Upper lobe of left lung (tissue), 6 donors: ENCODE measurements at regions not wholly inside any gene's neighbourhood (a gene's known extent, or its start where the extent isn't known, plus 50 kb on each side); places are given as distances from the start of the nearest gene placed in this dataset.
A peak's percentile ranks its signal among the peaks of the same experiment; 100 is the strongest.

Experiments used
- ATAC-seq, 2 donors: fragments of 200-7000 bp; cut with Tn5 transposase; one replicate each; pipeline ENCODE4 v1.9.1; 2022; ENCODE audit warnings: mild to moderate bottlenecking in 2 of 2, moderate library complexity in 2 of 2; ENCODE audit not compliant: low FRiP score in 2 of 2
- DNase-seq, 2 donors: peaks; one replicate each; pipeline ENCODE4 v3.0.0-alpha.2; 2019 to 2020
- H3K27ac ChIP-seq, 4 donors: fragments of 200-600 bp; sonication (generic); one replicate each; pipeline ENCODE4 v1.5.1; 2016 to 2019
- H3K27me3 ChIP-seq, 4 donors: fragments of 200-600 bp; sonication (generic); one replicate each; pipeline ENCODE4 v1.5.1; 2017 to 2019
- H3K36me3 ChIP-seq, 4 donors: fragments of 200-600 bp; sonication (generic); one replicate each; pipeline ENCODE4 v1.5.1; 2016 to 2019
- H3K4me1 ChIP-seq, 4 donors: fragments of 200-600 bp; sonication (generic); one replicate each; pipeline ENCODE4 v1.5.1; 2018 to 2019
- H3K4me3 ChIP-seq, 4 donors: fragments of 200-600 bp; sonication (generic); one replicate each; pipeline ENCODE4 v1.5.1; 2017 to 2019; ENCODE audit warnings: mild to moderate bottlenecking in 2 of 4, moderate library complexity in 1 of 4
- H3K9me3 ChIP-seq, 4 donors: fragments of 200-600 bp; sonication (generic); one replicate each; pipeline ENCODE4 v1.5.1; 2018 to 2019
- CTCF ChIP-seq, 6 experiments: fragments of 450-650 bp in 4 of 6; fragments of 200-600 bp in 2 of 6; sonication (generic) in 2 of 6; IDR thresholded peaks; one replicate each; pipeline ENCODE4 v1.5.1; 2016 to 2019; ENCODE audit warnings: antibody characterized with exemption in 6 of 6
- EP300 ChIP-seq, 4 donors: sonication (generic); formaldehyde crosslinking; IDR thresholded peaks; one replicate each; pipeline ENCODE4 v1.5.1; 2017; ENCODE audit warnings: antibody characterized with exemption in 4 of 4, control low read depth in 2 of 4
- POLR2A ChIP-seq, 4 donors: fragments of 450-650 bp; IDR thresholded peaks; one replicate each; pipeline ENCODE4 v1.5.1; 2016 to 2017; ENCODE audit warnings: antibody characterized with exemption in 4 of 4, mild to moderate bottlenecking in 2 of 4
- POLR2AphosphoS5 ChIP-seq, 2 donors: sonication (generic); formaldehyde crosslinking; IDR thresholded peaks; one replicate each; pipeline ENCODE4 v1.5.1; 2017; ENCODE audit warnings: antibody characterized with exemption in 2 of 2
- WGBS, 2 donors: methylation state at CpG; one replicate each; pipeline ENCODE4 v1.1.5; 2017 to 2018; 5-methylcytosine and 5-hydroxymethylcytosine counted together
- donor health status: DM: no; HTN: no; CAD: no; lungs with moderate emphysema.
- donor health status: DM: no; HTN: yes; CAD: no; lungs with severe emphysema.

- no peaks in the 10 kb centered on the region for H3K9me3 ChIP-seq
- H3K4me3 ChIP-seq, result no peak overlapping the region
- TF ChIP-seq POLR2A (IDR thresholded peaks at IDR 0.05) (no peak), EP300 (IDR thresholded peaks at IDR 0.05) (no peak), POLR2AphosphoS5 (IDR thresholded peaks at IDR 0.05) (no peak), CTCF (IDR thresholded peaks at IDR 0.05) (no peak)
- H3K36me3 ChIP-seq, result no peaks in the 10 kb centered on the region
- WGBS, 2 donors, result 92 to 94% methylated on average over 3 of the region's 3 CpGs
- peaks cover 9 to 19% (median 10%) of the 10 kb centered on the region in 4 donors for H3K4me1 ChIP-seq
- no peak overlapping the region for H3K27ac ChIP-seq
- H3K27me3 ChIP-seq, result peaks cover 0 to 3% (median 0%) of the 10 kb centered on the region in 4 donors
- ATAC-seq (no peak), DNase-seq (no peak)
These were observed 254.1 kb upstream of the GLI3 start for GRCh38 chr7:42491106-42491505.

DNA sequence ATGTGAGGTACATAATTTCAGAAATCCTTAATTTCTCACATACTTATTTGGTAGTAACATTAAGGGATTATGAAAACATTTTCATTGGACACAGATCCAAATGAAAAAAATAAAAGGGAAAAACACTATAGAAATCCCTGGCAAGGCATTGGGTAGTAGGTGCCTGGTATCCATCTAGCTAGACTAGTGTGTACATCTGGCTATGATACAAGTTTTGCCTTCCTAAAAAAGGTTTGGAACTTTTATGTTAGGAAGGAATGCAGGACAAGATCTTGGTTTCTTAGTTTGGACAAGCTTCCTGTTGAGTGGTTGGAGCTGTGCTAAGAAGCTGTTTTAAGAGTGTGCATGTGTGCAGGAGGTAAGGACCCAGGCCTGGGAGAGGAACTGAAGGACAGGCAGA is 252.3 kb upstream of the GLI3 start:
- no peaks in the 10 kb centered on the region for H3K9me3 ChIP-seq
- DNase-seq (no peak), ATAC-seq (no peak)
- no peaks in the 10 kb centered on the region for H3K36me3 ChIP-seq
- H3K27ac ChIP-seq, result no peak overlapping the region
- no peak overlapping the region for H3K4me3 ChIP-seq
- TF ChIP-seq POLR2AphosphoS5 (IDR thresholded peaks at IDR 0.05), result no peak
- TF ChIP-seq CTCF (IDR thresholded peaks at IDR 0.05), result no peak
- TF ChIP-seq POLR2A (IDR thresholded peaks at IDR 0.05), result no peak
- no peak for TF ChIP-seq EP300 (IDR thresholded peaks at IDR 0.05)
- H3K27me3 ChIP-seq, result peaks cover 0 to 3% (median 0%) of the 10 kb centered on the region in 4 donors
- peaks cover 6 to 15% (median 7%) of the 10 kb centered on the region in 4 donors for H3K4me1 ChIP-seq

DNA sequence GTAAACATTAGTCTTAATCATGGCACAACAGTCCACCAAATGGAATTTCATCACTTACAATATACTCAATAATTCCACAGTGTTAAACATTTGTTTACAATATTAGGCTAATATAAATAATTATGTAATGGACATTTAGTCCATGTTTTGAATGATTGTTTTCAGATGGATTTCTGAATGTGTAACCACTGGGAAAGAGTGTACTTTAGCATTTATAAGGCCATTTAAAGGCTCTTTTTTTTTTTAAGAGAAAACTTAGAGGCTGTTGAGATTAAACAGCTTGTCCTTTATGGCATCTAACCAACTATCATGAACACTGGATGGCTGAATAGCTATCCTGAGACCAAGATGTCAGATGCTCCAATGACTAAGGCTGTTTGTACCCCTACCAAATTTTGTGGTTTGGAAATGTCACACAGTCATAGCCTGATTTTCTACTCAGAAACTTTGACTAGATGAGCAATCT is 248.3 kb upstream of the GLI3 start:
- Histone ChIP-seq H3K27me3 (no peaks in the 10 kb centered on the region), H3K4me3 (no peak overlapping the region), H3K27ac (no peak overlapping the region), H3K9me3 (no peaks in the 10 kb centered on the region), H3K36me3 (no peaks in the 10 kb centered on the region), H3K4me1 (peaks cover 0 to 3% (median 0%) of the 10 kb centered on the region in 4 donors)
- DNase-seq (no peak), ATAC-seq (peak in 1 of 2 donors; percentile 34)
- TF ChIP-seq POLR2AphosphoS5 (IDR thresholded peaks at IDR 0.05), result no peak
- no peak for TF ChIP-seq EP300 (IDR thresholded peaks at IDR 0.05)
- TF ChIP-seq POLR2A (IDR thresholded peaks at IDR 0.05), result no peak
- TF ChIP-seq CTCF (IDR thresholded peaks at IDR 0.05), result no peak

GRCh38 chr7:42483886-42484285 is 246.9 kb upstream of the GLI3 start:
- H3K36me3 ChIP-seq, result no peaks in the 10 kb centered on the region
- H3K27ac ChIP-seq, result no peak overlapping the region
- 89 to 97% methylated on average over 4 of the region's 4 CpGs for WGBS, 2 donors
- no peak overlapping the region for H3K4me3 ChIP-seq
- DNase-seq (no peak), ATAC-seq (no peak)
- no peaks in the 10 kb centered on the region for H3K9me3 ChIP-seq
- H3K4me1 ChIP-seq, result peaks cover 0 to 10% (median 6%) of the 10 kb centered on the region in 4 donors
- TF ChIP-seq POLR2AphosphoS5 (IDR thresholded peaks at IDR 0.05), result no peak
- TF ChIP-seq POLR2A (IDR thresholded peaks at IDR 0.05), result no peak
- TF ChIP-seq CTCF (IDR thresholded peaks at IDR 0.05), result no peak
- TF ChIP-seq EP300 (IDR thresholded peaks at IDR 0.05), result no peak
- no peaks in the 10 kb centered on the region for H3K27me3 ChIP-seq

DNA sequence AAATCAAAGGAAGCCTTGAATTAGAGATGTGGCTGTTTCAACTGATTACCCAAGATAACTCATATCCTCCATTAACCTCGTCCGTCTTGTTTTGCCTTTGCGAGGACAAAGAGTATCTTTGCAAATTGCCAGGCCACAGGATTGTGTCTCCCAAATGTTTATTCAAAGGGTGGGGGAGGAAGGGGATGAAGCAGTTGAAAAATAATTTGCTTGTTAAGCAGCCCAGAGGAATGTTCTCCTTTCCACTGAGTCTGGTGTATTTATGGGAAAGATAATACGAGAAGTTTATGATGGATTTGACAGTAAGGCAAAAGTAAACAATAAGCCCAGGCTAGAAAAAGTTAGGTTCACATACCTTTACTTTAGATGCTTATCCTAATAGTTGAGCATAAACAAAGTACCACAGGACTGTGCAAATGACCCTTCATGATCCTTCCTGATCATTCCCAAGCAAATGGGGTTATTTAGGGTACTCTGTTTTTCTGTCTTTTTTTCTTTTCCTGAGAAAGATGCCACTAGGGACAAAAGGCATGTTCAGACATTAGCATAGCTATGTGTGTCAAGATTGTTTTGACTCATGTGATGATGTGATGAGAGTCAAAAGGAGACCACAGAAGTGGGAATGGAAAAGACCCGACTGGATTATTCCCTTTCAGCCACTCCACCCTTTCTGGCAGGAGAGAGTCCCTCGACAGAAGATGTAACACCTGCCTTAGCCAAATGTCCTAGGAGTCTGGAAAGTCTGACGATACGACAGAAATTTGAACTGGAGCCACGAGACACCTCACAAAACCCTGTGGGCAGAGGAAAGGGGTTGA is 243.0 kb upstream of the GLI3 start:
- peak overlapping the region; percentile 21 to 67 (median 44) for H3K27ac ChIP-seq
- no peaks in the 10 kb centered on the region for H3K36me3 ChIP-seq
- H3K27me3 ChIP-seq, result no peaks in the 10 kb centered on the region
- no peak for TF ChIP-seq CTCF (IDR thresholded peaks at IDR 0.05)
- peak in 2 of 4 donors; percentile 11 to 36 for TF ChIP-seq EP300 (IDR thresholded peaks at IDR 0.05)
- peak in 1 of 2 donors; percentile 29 for TF ChIP-seq POLR2AphosphoS5 (IDR thresholded peaks at IDR 0.05)
- ATAC-seq (peak; percentile 42 to 94), DNase-seq (no peak)
- H3K4me1 ChIP-seq, result peaks cover 0 to 10% (median 7%) of the 10 kb centered on the region in 4 donors
- H3K4me3 ChIP-seq, result no peak overlapping the region
- WGBS, 2 donors, result 46 to 48% methylated on average over 9 of the region's 9 CpGs
- no peaks in the 10 kb centered on the region for H3K9me3 ChIP-seq
